OCI-LY7 (cell line): ENCODE measurements at regions not wholly inside any gene's neighbourhood (a gene's known extent, or its start where the extent isn't known, plus 50 kb on each side); places are given as distances from the start of the nearest gene placed in this dataset.

Experiments used
- CTCF ChIP-seq: fragments of 200-600 bp; sonication (generic); conservative IDR thresholded peaks from 2 replicates; pipeline ENCODE4 v1.5.1; 2014; ENCODE audit warnings: mild to moderate bottlenecking, antibody characterized with exemption, low read length, moderate library complexity, mixed read lengths
- EZH2phosphoT487 ChIP-seq: fragments of 200-600 bp; sonication (generic); IDR thresholded peaks from 2 replicates; pipeline ENCODE4 v1.6.1; 2018; ENCODE audit warnings: low read depth, borderline replicate concordance, mild to moderate bottlenecking, mixed run types, antibody characterized with exemption, low read length, moderate library complexity, mixed read lengths

- TF ChIP-seq CTCF (no peak), EZH2phosphoT487 (no peak)
Measured at GRCh38 chr13:90974249-90974975, 373.1 kb upstream of the MIR17HG start.
